ENCODE measurements at regions not wholly inside any gene's neighbourhood (a gene's known extent, or its start where the extent isn't known, plus 50 kb on each side); places are given as distances from the start of the nearest gene placed in this dataset.
"Not testable (repeated sequence)": the region's sequence is repeated elsewhere in the genome, so short reads cannot be mapped to it uniquely, and the experiment has no call there.

- H3K27ac ChIP-seq = no peak overlapping the region
- H3K4me1 ChIP-seq = no peaks in the 10 kb centered on the region
- H3K27me3 ChIP-seq (ENCODE audit: low read depth) = no peaks in the 10 kb centered on the region
- H3K36me3 ChIP-seq = no peaks in the 10 kb centered on the region
- DNase-seq = peak; percentile 22
- intact Hi-C loops (cut with DNase I) = no loop called here
- no peak overlapping the region for H3K4me3 ChIP-seq
- peaks cover 45% of the 10 kb centered on the region for H3K9me3 ChIP-seq
- no peak for TF ChIP-seq CTCF (IDR thresholded peaks at IDR 0.05)
- ATAC-seq = no peak
Measured at GRCh38 chr12:34605955-34606748, 583.9 kb downstream of the ALG10 start.

- no peak for TF ChIP-seq CTCF (IDR thresholded peaks at IDR 0.05)
- Histone ChIP-seq H3K4me3 (no peak overlapping the region), H3K4me1 (no peaks in the 10 kb centered on the region), H3K9me3 (peaks cover 38% of the 10 kb centered on the region), H3K27me3 (ENCODE audit: low read depth) (no peaks in the 10 kb centered on the region), H3K27ac (no peak overlapping the region), H3K36me3 (no peaks in the 10 kb centered on the region)
- DNase-seq (peak; percentile 20), ATAC-seq (peak in 1 of 2 donors; percentile 38)
- intact Hi-C loops (cut with DNase I) = no loop called here
Measured at GRCh38 chr12:34606749-34607519, 584.6 kb downstream of the ALG10 start.

GRCh38 chr12:34607520-34608195 is 585.4 kb downstream of the ALG10 start:
- DNase-seq (peak; percentile 31), ATAC-seq (no peak)
- Histone ChIP-seq H3K27me3 (ENCODE audit: low read depth) (no peaks in the 10 kb centered on the region), H3K4me1 (no peaks in the 10 kb centered on the region), H3K36me3 (no peaks in the 10 kb centered on the region), H3K9me3 (peaks cover 38% of the 10 kb centered on the region), H3K4me3 (no peak overlapping the region), H3K27ac (no peak overlapping the region)
- intact Hi-C loops (cut with DNase I) = no loop called here
- TF ChIP-seq CTCF (IDR thresholded peaks at IDR 0.05) = no peak

GRCh38 chr12:34613988-34614387 is 591.7 kb downstream of the ALG10 start:
- H3K4me3 ChIP-seq; DNase-seq; H3K36me3 ChIP-seq; H3K27me3 ChIP-seq (ENCODE audit: low read depth); H3K27ac ChIP-seq; intact Hi-C loops (cut with DNase I); ATAC-seq; H3K4me1 ChIP-seq: not testable (repeated sequence)
- peaks cover 37% of the 10 kb centered on the region for H3K9me3 ChIP-seq

GRCh38 chr12:34625116-34625515 is 602.8 kb downstream of the ALG10 start:
- DNase-seq (no peak), ATAC-seq (no peak)
- TF ChIP-seq CTCF (IDR thresholded peaks at IDR 0.05) = peak; percentile 19
- H3K36me3 ChIP-seq = no peaks in the 10 kb centered on the region
- H3K4me1 ChIP-seq = no peaks in the 10 kb centered on the region
- no peak overlapping the region for H3K27ac ChIP-seq
- no peaks in the 10 kb centered on the region for H3K27me3 ChIP-seq (ENCODE audit: low read depth)
- H3K4me3 ChIP-seq = no peak overlapping the region
- intact Hi-C loops (cut with DNase I) = no loop called here
- H3K9me3 ChIP-seq = peaks cover 15% of the 10 kb centered on the region
